HG03095 (cell line): ENCODE measurements at regions not wholly inside any gene's neighbourhood (a gene's known extent, or its start where the extent isn't known, plus 50 kb on each side); places are given as distances from the start of the nearest gene placed in this dataset.
"Not testable (repeated sequence)": the region's sequence is repeated elsewhere in the genome, so short reads cannot be mapped to it uniquely, and the experiment has no call there.

Experiments
- ATAC-seq: cut with Tn5 transposase; IDR thresholded peaks from one replicate; pipeline ENCODE4 v1.9.1; 2021; ENCODE audit warnings: moderate library complexity; ENCODE audit not compliant: unreplicated experiment

- ATAC-seq = no peak
Observed at GRCh38 chr4:156118507-156119220, 165.0 kb upstream of the CTSO start.

- no peak for ATAC-seq
Observed at GRCh38 chr4:156117743-156118142, 164.1 kb upstream of the CTSO start.

DNA sequence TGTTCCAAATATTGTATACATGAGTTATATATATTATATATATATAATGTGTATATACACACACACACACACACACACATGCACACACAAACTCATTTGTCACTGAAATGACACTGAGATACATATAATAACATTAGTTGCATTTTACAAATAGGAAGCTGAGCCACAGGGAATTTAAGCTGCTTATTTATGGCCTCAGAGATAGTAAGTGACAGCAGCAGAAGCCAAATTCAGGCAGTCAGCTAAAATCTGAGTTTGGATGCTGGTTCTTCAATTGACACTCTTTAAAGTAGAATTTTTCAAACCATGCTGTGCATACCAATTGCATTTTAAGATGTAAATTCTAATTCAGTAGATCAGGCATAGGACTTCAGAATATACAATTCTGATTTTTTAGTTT is 163.3 kb upstream of the CTSO start:
- ATAC-seq = no peak

DNA sequence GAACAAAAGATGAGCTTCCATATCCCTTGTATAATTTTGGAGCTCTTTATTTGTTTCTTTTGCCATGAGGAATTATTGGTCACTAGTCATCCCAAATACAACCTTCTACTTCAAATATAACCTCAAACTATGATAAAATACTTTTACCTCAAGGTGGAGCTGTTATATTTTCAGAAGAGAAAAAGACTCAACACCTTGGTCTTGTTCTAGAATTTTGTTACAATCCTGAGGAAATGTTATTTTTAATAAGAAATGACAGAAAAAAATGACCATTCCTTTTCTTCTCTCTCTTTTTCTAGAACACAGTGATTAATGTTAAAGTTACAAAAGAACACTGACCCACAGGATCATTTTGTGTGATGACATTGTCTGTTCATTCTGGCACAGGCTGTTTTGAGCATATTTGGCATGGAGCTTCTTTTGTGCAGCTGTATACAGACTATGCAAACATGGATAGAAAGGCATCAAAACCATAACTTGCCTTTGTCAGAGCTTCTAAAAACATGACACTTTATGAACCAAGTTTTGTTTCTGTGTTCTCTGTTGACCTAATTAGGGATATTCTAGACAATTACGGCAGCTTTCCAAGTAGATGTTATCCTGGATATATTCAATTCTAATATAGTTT is 159.6 kb upstream of the CTSO start:
- no peak for ATAC-seq

DNA sequence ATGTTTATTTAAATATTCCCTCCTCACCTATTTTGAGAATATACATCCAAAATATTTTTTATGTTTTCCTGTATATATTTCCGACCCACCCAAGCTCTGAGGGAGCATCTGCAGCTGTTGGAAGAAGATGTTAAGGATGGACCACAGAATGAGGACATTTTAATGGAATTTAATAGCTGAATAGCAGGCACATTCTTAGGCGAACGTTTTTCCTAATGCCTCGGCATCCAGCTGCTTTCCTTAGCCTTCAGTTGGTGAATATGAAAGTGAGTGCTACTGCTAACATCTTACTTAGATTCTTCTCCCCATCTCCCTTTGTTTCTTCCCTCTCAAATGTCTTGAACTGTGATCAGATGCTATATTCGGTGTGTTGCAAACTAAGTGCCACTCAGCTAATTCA is 158.0 kb upstream of the CTSO start:
- ATAC-seq = no peak

DNA sequence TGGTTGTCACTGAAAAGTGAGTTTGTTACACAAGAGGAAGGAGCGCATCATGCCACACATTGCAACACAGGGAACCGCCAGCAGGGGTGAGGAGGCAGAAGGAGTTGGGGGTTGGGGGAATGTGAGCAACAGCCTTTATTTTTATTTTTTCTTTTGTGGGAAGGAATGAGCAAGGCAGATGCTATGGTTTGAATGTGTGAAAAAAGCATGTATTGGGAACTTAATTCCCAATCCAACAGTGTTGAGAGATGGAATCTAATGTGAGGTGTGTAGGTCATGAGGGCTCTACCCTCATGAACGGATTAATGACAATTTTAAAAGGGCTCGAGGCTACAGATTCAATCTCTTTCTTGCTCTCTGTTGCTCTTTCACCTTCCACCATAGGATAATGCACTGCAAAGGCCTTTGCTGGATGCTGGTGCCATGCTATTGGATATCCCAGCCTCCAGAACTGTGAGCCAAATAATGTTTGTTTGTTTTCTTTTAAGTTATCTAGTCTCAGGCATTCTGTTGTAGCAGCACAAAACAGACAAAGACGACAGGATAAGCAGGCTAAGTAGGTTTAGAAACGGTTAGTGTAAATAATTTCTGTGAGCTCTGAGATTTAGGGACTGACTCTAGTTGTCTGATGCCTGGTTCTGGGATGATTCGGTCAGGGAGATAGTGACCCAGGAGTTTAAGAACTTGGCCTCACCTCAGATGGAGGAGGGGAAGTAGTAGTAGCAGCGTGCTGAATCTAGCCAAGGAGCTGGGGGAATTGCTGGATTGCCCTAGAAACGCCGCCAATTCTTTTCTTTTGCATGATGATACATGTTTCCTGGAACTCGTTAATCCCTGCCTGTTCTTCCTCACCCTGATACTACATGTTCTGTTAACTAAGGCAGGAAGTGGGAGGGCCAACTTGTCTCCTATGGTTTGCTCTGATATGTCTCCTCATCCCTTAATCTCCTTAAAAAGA is 156.6 kb upstream of the CTSO start:
- ATAC-seq = no peak

GRCh38 chr4:156109087-156109486 is 155.4 kb upstream of the CTSO start:
- ATAC-seq = not testable (repeated sequence)

- no peak for ATAC-seq
Observed at GRCh38 chr4:156103311-156103710, 149.6 kb upstream of the CTSO start.

GRCh38 chr4:156102411-156102810 is 148.7 kb upstream of the CTSO start:
- no peak for ATAC-seq

GRCh38 chr4:156101571-156101970 is 147.9 kb upstream of the CTSO start:
- no peak for ATAC-seq

GRCh38 chr4:156100651-156101050 is 147.0 kb upstream of the CTSO start:
- ATAC-seq = no peak

DNA sequence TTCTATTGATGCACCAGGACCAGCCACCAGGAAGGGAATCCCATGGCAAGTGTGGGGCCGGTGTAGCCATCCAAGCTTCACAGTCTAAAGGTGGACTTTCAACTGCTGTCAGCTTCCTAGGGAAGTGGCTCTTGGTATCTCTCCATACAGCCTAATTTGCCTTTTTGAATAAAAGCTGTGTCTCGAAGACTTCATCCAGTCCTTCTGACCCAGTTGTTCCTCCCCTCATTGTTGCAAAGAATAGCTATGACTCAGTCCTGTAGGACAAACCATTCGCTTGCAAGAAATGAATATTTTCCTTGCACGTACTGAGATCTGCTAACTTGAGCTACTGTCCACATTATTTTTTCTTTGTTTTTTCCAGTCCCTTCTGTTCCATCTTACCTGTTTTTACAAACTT is 145.1 kb upstream of the CTSO start:
- ATAC-seq = no peak

DNA sequence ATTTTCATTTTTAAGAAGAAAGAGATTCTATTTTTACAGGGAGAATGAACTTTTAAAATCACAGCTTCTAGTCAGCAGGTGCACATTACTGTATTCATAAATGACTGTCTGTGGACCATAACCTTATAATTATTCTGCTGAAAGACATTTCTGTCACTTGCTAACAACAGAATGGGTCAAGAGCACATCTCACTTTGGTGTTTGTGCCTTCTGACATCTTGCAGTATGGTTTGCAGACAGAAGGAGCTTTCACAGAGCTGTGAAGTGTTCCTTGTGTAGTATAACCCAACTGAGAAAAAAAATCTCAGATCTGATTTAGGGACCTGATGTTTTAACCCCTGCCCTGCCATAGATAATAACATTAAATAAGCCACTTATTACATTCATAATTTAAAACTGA is 131.4 kb upstream of the CTSO start:
- no peak for ATAC-seq

DNA sequence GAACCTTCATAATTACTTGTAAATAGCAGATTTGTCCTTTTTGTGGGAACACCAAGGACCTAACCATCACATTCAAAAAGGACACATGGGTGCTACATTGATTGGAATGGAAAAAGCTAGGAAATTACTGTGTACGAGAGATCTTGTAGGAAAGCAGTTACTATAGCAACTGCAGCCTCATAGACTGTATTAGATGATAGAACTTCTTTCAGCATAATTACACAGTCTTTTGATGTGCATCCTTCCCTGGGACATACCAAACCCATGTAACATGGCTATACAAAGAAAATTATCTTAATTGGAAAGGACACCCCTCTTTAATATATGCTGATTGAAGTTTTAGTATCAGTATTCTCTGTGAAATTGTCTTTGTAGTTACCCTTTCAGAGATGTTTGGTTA is 130.7 kb upstream of the CTSO start:
- no peak for ATAC-seq

- no peak for ATAC-seq
Observed at GRCh38 chr4:156073976-156074375, 120.3 kb upstream of the CTSO start.

DNA sequence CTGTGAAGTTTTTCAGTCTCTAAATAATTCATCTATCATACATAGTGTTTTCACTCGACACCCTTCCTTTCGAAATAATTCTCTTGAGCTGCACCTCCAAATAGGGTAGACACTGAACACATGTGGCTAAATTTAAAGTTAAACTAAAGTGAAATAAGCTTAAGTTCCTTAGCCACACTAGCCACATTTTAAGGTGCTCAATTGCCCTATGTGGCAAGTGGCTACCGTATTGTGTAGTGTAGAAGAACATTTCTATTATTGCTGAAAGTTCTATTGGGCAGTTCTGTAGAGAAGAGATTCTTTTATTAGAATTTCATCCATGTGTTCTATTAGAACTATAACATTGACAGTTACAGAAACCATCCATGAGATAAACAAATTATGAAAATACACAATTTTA is 107.0 kb upstream of the CTSO start:
- ATAC-seq = no peak

DNA sequence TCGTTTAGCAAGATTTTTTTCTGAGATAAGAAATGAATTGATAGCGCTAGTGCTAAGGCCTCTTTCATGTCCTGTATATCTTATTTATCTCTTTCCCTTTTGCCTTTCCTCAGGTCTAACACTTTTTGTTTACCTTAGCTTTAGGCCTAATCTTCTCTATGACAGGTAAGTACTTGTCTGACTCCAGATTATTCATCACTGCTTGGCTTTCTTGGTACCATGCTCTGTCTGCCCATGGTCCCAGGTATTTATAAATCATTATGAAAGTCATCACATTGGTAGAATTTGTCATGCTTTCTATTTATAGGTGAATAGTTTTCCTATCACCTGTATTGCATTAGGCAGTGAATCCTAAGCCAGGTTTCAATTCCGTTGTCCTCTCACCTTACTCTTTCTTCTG is 99.5 kb upstream of the CTSO start:
- ATAC-seq = no peak

GRCh38 chr4:156052116-156052515 is 98.5 kb upstream of the CTSO start:
- no peak for ATAC-seq

DNA sequence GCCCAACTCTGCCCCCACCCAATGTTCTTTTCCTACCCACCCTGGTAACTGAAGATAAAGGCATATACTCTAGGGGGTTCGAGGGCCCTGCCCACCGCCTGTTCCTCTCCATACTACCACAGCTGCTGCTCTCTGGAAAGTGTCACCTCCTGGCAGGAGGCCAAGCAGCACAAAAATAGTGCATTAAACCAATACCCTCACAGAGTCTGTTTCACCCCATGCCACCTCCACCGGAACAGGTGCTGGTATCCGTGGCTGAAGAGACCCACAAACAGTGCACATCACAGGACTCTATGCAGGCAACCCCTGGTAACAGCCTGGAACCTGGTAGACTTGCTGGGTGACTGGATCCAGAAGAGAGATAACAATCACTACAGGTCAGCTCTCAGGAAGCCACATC is 85.1 kb upstream of the CTSO start:
- ATAC-seq = no peak

GRCh38 chr4:156036496-156036895 is 82.8 kb upstream of the CTSO start:
- ATAC-seq = no peak

- no peak for ATAC-seq
Observed at GRCh38 chr4:156029691-156030090, 76.0 kb upstream of the CTSO start.

- no peak for ATAC-seq
Observed at GRCh38 chr4:156021298-156021697, 67.6 kb upstream of the CTSO start.
